HG02884 (cell line): ENCODE measurements at regions not wholly inside any gene's neighbourhood (a gene's known extent, or its start where the extent isn't known, plus 50 kb on each side); places are given as distances from the start of the nearest gene placed in this dataset.

Source experiments
- ATAC-seq: cut with Tn5 transposase; IDR thresholded peaks from one replicate; pipeline ENCODE4 v1.9.1; 2021; ENCODE audit warnings: mild to moderate bottlenecking, moderate library complexity; ENCODE audit not compliant: unreplicated experiment

DNA sequence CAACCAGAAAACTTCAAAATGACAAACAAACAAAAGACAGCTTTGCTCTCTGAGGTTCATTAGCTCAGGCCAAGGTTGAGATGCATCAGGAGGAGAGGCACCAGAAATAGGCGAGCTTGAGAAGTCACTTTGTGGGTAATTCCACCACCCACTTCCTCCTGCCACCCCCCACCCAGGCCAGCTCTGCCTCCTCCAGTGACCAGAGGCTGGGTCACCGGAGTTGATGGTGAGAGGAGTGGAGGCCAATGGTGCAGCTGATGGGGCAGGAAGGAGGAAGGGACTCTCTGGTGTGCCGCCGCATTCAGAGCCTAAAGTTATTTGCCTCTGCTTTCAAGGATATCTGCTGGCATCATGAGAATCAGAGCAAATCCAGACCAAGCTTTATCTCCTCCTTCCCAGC lies 73.8 kb upstream of the ASTN2 start:
- ATAC-seq = no peak

DNA sequence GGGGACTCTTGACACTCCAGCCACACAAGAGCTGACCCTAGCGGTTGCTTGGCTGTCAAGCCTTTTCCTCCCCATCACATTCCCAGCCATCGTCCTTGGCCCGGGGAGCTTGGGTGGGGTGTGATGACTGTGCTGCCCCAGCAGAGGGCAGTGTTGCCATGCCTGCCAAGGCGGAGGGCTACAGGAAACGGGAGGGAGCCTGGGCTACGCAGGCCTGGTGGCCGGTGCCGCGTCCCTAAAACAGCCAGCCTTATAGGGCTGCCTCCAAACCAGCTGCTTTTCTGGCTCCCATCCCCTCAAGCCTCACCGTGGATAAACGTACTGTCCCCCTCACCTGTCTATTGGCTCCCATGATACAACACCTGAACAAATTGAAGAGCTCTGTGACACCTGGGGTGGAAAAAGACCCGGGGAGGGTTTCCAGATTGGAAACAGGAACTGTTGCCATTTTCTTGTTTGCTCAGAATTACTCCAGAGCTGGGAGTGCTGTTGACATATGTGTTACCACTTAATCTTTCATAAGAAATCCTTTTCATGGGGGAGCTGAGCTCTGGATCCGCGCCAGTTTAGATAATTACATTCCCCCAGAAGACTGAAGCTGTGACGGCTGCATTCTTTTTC lies 72.8 kb upstream of the ASTN2 start:
- peak; percentile 98 for ATAC-seq

GRCh38 chr9:117486426-117486825 lies 71.6 kb upstream of the ASTN2 start:
- no peak for ATAC-seq

DNA sequence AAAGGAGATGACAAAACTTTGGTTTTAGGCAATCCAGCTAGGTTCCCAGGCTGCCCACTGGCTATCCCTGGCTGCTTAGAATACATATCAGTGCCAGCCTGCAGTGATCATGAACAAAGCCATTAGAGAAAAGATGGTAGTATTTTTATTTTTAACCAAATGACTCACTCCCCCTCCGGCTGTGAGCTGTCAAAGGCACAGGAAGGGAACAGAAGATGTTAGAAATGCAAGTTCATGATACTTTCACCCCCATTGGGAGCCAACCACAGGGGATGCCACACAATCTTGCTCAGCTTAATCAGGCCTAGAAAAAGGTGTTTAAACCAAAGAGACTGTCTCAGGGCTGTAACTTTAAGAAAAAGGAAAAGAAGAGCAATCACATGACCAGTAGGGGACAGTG lies 70.3 kb upstream of the ASTN2 start:
- no peak for ATAC-seq

DNA sequence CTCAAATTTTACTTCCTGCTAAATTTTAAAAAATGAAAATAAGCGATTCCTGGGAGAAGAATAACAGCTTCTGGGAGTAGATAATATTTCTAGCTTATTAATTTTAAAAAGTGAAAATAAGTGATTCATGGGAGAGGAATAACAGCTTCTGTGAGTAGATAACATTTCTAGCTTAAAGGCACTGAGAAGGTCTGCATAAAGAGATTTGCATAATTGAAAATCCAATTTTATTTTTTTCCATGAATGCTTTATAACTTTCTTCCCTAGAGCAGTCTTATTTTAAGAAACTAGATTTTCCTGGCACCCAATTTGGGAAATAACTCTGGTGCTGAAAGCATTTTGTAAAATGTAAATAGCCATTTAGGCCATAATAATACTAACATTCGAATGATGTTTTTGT lies 65.9 kb upstream of the ASTN2 start:
- ATAC-seq = no peak

- ATAC-seq = no peak
Measured at GRCh38 chr9:117480253-117480652, 65.4 kb upstream of the ASTN2 start.

GRCh38 chr9:117473293-117473692 lies 58.4 kb upstream of the ASTN2 start:
- ATAC-seq = no peak

DNA sequence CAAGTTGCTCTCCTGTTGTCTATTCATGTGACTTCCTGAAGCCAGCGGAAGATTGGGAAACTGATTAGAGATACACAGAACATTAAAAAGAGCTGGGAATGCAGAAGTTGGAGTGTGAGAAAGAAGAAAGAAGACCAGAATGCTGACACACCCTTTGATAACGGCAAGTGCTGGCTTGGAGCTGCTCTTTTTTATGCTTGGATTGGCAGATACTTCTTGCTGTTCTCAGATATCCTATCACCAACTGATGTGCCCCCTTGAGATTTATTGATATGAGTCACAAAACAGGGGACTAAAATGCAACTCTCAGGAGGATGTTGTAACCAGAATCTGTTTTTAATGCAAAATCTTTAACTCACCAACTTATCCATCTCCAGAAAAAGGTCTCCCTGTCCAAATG lies 56.0 kb upstream of the ASTN2 start:
- no peak for ATAC-seq

DNA sequence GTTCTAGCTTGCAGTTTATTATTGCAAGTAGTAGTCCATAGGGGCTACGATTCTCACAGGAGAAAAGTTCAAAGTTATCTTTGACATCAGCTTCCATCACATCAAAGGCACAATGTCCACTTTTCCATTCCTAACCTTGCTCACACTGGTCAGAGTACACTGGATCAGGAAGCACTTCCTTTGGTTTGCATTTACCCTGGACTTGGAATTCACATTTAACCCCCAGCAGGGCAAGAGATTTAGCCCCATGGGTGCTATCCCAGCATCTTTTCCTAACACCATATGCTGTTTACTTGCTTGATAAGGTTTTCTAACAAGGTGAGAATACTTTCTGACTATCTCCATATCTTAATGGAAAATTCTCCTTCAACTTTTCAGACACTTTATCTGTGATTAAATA lies 55.6 kb upstream of the ASTN2 start:
- ATAC-seq = no peak

DNA sequence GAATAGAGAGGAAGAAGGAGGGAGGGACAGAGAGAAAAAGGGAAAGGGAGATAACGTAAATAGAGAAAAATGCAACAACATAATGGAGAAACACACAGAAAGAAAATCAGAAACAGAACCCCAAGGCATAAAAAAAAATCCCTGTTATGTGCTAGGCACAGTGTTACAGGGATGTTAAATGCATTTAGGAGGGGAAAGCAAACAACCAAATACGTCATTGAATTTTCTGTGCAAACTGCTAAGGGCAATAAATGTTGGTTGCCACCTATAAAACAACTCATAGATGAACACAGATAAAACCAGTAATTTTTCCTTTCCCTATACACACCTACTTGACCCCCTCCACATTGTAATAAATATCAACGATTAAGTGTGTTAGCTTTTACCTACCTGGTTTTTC lies 51.3 kb upstream of the ASTN2 start:
- no peak for ATAC-seq

GRCh38 chr9:117465706-117466105 lies 50.8 kb upstream of the ASTN2 start:
- no peak for ATAC-seq

DNA sequence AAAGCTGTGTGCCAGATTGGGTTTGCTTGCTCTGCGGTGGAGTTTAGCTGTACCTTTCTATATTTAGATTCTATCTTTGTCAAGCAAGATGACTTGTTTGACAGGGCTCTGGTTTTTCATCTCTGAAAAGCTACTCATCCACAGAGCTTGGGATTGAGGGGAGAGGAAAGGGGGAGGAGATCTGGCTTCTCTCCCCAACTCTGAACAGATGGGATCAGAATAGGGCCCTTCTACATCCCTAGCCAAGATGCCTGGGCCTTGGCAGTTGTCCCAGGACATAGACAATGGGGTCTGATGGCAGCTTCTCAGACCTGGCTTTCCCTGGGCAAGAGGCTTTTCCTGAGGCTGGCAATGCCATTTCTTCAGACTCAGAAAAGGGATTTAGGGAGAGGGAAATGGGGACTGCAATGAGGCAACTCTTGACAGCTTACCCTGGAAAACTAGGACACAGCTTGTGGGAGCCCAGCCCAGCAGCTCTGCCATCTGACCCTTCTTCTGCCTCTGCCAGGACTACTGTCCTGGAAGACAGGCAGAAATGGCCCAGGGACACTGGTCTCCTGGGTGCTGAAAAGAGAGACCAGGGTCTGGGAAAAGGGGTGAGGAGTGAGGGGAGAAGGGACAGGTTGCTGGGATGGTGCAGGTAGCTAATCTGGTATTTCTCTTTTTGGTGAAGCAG lies 50.2 kb upstream of the ASTN2 start:
- no peak for ATAC-seq
